HG02884 (cell line): ENCODE measurements at regions not wholly inside any gene's neighbourhood (a gene's known extent, or its start where the extent isn't known, plus 50 kb on each side); places are given as distances from the start of the nearest gene placed in this dataset.

Source experiments
- ATAC-seq: cut with Tn5 transposase; IDR thresholded peaks from one replicate; pipeline ENCODE4 v1.9.1; 2021; ENCODE audit warnings: mild to moderate bottlenecking, moderate library complexity; ENCODE audit not compliant: unreplicated experiment

DNA sequence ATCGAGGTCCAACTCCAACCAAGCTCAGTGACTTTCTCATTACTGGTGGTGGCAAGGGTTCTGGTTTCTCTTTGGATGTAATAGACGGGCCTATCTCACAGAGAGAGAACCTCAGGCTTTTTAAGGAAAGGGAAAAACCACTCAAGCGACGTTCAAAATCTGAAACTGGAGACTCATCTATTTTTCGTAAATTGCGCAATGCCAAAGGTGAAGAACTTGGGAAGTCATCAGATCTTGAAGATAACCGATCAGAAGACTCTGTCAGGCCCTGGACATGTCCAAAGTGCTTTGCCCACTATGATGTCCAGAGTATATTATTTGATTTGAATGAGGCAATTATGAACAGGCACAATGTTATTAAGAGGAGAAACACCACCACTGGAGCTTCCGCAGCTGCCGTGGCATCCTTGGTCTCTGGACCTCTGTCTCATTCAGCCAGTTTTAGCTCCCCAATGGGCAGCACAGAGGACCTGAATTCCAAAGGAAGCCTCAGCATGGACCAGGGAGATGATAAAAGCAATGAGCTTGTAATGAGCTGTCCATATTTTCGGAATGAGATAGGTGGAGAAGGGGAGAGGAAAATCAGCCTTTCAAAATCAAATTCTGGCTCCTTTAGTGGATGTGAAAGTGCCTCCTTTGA is 343.5 kb upstream of the RGS6 start:
- no peak for ATAC-seq

DNA sequence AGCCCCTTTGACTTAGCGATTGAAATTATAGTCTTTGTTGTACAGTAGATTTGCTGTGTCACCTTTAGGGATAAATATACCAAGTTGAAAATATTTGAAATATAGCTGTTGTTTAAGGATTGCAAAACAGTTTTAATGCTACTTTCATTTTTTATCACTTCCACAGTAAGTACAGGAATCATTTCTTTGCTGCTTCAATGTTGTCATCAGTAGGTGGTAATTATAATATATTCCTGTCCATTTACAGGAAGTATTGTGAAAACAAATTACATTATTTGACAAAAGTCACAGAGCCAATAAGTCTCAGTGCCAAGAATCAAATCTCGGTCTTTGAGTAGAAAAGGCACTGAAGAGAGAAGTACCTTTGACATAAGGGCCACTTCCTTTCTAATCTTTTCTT is 342.6 kb upstream of the RGS6 start:
- ATAC-seq = no peak

DNA sequence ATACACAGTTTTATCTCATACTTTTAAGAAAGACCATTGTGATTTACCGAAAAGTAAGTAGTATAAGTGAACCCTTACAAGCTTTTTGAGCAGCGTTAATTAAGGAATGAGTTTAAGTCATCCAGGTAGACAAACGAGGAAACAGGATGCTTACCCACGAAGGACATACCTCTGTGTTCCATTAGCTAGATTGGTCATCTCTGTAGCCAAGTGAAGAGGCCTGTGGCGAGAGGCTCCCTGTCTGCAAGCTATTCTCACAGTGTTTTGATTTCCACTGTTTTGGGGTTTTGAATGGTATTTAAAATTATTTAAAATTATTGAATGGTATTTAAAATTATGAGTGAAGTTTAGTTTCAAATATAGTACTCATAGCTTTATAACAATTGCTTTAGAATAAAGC is 342.1 kb upstream of the RGS6 start:
- ATAC-seq = no peak

DNA sequence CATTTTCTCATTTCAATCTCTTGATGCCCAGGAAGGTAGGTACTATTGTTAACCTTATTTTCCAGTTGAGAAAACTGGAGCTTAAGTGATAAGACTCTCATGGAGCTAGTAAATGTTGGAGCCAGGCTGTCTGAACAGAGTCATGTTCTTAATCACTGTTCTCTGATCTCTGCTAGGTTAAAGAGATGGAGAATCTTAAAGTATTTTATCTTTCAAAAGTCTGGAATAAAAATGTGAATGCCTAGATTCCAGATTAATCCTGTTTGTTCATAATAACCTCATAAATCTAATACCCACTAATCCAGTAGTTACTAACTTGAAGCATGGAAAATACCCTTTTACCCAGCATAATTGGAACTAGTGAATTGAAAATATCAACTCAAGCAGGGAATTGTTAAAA is 341.0 kb upstream of the RGS6 start:
- ATAC-seq = no peak

DNA sequence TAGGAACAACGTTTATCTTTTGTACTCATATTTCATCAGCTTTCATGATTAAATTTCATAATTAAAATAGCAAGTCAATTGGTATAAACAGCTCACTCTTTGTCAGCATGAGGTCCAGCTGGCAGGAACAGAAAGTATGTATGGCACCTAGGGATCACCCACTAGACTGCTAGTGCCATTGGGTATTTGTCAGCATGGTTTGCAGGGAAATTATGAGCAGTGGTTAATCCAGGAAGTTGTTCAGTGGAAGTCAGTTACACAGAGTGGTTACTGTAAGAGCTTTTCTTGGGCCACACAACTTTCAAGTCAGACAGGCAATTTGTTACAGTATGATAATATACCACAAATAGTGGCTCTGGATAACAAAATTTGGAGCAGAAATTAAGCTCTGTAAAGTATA is 340.3 kb upstream of the RGS6 start:
- ATAC-seq = no peak

DNA sequence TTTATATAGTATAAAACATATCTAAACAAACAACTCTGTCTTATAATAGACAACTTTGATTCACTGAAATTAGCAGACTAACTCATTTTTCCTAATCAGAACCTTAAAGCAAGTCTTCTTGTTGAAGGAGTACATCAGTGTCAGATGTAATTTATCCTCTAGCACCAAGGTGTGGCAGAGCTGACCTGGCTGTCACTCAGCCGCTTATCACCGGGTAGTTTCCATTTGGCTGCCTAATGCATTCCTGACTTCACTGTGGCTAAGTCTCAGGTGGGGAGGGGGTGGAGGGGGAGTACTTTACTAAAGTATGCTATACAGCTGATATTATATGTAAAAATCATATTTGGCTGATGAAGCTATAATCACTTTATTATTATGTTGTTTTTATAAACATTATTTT is 339.9 kb upstream of the RGS6 start:
- ATAC-seq = no peak

DNA sequence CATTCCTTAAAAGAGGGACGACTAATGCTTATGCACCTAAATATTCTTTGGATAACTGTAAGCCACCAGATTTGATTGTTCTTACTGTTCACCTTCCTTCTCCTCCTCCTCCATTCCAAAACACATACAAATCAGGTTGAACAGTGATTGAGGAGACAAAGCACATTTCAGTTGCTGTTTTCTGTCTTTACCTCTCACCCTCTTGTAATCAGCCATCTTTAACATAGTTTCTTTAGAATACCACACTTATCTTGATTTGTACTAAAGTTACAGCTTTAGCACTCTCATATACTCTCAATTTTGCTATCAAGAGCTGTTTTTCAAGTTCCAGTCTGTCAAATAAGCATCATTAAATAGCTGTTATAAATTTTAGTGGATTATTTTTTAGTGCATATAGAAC is 338.3 kb upstream of the RGS6 start:
- no peak for ATAC-seq

DNA sequence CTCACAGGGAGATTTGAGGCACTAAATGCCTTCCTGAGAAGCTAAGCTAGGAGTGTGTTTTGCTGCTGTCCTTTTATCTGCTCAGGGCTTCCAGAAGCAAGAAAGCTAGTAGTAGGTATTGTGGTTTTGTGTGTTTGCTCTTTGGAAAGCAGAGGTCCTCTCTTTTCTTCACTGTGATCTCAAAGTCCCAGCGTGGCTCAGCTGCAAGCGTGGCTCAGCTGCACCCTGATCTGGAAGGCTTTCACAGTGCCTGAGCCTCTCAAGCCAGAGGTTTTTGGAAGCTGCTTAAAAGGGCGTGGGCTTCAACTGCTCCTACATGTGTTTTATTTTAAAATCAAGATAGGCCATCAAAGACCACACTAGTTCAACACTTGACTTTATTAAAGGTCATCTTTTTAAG is 337.4 kb upstream of the RGS6 start:
- no peak for ATAC-seq

DNA sequence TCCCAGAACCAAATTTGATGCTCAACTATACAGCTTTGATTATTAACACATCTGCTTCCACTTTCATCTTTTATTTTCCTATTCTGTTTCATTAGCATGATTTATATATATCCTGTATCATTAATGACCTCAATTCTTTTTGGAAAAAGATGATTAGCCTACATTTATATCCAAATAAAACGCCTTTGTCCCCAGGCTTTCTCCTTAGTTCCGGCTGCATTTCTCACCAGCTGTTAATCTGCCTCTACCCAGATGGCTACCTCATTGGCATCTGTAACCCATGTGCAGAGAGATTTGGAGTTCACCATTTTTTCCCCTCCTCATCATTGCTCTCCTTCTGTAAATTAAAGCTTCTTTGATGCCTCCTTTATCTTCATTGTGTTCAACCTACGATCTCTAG is 336.8 kb upstream of the RGS6 start:
- no peak for ATAC-seq

DNA sequence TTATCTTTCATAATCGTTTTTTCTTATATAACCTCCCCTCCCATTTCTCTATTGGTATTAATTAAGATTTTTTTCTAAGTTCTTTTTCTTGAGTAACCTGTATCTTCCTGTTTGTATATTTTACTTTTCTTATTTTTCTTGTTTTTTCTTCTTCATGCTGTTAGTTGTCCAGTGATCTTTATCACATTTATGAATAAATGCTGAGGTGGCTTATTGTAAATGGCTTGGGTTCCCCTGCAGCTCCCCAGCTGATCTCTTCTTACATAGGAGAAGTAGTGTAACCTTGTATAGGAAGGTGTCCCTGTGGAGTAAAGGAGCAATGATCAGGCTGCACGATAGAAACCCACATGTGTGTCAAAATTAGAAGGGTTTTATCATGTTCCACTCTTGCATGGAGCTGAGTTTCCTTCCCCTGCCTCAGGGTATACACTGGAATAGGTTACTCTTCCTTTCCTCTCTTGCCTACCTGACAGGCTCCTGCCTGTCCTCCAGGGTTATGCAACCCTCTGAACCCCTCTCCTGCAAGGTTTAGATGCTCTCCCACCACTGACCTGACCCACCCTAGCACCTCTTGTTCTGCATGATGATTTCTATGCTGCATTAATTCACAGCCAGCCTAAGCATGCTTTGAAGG is 334.8 kb upstream of the RGS6 start:
- ATAC-seq = no peak

DNA sequence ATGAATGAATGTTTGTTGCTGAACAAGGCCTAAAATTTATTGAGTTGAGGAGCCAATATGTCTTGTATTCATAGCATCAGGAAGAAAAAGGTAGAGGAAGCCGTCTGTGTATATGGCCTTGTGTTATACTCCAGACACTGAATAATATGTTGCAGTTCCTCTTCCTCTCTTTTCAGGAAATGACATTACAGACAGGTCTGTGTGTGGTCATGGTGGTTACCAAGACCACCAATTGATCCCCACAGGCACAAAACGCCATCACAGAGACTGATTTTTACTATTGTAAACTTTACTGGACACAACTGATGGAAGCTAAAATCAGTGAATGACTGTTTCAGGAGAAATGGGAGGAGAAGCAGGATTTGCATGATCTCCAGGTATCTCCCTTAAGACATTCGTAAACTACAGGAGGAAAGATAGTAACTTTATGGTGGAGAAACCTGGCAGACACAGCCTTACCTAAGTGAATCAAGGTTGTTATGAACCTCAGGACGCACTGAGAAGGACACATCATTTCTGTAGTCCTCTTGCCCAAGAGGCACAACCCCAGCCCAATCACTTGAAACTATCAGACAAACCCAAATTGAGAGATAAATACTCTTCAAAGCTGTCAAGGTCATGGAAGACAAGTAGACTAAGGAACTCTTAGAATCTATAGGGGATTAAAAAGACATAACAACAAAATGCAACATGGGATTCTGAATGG is 334.1 kb upstream of the RGS6 start:
- no peak for ATAC-seq

DNA sequence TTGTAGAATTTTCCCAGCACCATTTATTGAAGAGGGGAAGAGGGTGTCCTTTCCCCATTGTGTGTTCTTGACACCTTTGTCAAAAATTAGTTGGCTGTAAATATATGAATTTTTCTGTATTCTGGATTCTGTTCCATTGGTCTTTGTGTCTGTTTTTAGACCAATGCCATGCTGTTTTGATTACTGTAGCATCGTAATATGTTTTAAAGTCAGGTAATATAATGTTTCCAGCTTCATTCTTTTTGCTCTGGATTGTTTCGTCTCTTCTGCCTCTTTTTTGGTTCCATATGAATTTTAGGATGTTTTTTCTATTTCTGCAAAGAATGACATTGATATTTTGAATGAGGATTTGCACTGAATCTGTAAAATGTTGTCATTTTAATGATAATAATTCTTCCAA is 331.9 kb upstream of the RGS6 start:
- no peak for ATAC-seq

DNA sequence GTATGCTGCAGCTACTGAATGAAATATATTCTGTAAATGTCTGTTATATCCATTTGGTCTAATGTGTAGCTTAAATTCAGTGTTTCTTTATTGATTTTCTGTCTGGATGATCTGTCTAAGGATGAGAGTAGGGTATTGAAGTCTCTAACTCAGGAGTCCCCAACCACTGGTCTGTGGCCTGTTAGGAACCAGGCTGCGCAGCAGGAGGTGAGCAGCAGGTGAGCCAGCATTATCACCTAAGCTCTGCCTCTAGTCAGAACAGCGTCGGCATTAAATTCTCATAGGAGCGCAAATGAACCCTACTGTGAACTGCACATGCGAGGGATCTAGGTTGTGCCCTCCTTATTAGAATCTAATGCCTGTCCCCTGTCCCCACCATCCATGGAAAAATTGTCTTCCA is 329.7 kb upstream of the RGS6 start:
- ATAC-seq = no peak

DNA sequence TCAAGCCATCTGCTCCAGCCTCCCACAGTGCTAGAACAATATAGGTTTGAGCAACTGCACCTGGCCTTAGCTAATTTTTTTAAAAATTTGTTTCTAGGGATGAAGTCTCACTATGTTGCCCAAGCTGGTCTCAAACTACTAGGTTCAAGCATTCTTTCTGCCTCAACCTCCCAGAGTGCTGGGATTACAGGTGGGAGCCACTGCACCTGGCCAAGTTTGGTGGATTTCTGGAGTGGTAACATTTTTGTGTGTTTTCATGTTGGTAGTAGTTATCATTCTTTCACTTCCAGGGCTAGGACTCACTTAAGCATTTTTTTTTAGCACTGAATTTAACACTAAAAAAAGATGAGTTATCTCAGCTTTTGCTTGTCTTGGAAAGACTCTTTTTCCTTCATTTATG is 328.0 kb upstream of the RGS6 start:
- ATAC-seq = no peak

DNA sequence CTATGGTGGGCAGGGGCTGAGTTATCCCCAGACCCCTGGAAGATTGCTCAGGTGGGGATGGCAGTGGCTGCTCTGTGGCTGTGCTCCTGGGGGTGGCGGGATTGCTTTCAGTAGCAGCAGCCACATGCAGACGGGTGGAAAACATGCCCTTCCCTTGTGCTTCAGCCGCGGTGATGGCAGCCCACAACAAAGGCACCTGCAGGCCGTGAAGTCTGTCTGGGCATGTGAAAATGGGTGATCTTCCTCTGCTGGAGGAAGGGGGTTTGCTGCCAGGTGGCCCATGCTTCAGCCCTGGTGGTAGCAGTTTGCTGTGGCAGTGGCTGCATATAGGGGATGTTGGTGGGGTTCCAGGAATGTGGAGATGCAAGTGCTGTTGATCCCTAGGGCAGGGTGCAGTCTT is 326.2 kb upstream of the RGS6 start:
- no peak for ATAC-seq

DNA sequence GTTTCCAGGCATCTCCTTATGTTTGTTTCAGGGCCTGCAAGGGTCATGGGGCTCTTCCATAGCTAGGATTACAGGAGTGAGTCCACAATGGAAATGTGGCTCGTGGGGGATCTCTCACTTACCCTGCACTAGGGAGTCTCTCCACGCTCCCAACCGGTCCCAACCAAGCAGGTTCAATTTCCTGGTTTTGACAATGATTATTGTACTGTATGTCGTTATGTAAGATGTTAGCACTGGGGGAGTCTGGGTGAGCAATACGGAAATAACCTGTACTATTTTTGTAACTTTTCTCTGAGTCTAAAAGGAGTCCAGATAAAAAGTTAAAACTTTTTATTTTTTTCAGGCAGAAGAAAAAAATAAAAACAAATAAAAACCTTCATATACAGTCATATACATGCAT is 325.7 kb upstream of the RGS6 start:
- no peak for ATAC-seq

DNA sequence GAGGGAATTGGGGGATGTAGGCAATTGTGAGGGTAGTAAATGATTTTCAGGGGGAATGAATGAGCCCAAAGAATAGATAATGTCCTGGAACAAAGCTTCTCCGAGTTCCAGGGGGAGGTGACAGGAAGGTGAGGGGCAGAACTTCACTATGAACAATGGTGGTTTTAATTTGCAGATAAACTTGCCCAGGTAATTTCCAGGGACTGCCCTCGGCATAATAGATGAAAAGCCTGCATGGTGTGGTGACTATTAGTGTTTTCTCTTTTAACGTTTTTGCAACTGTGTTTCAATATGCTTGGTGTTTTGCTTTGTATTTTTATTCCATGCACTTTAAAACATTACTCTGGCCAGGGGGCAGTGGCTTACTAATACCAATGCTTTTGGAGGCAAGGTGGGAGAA is 325.2 kb upstream of the RGS6 start:
- no peak for ATAC-seq

DNA sequence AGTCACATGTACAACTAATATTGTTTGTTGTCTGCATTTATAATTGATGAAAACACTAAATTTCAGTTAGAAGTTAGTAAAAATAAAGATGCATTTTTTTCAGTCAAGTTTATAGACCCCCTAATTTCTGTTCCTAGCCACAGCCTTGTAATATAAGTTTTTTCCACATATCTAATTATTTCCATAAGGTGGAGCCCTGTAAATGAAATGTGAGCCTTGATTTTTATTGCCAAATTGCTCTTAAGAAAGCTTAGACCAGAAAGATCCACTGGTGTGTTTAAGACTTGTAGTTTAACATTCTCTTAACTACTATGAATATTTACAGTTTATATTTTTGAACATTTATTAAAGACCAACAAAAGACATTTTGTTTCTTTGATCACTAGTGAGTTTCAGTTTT is 322.1 kb upstream of the RGS6 start:
- ATAC-seq = no peak

DNA sequence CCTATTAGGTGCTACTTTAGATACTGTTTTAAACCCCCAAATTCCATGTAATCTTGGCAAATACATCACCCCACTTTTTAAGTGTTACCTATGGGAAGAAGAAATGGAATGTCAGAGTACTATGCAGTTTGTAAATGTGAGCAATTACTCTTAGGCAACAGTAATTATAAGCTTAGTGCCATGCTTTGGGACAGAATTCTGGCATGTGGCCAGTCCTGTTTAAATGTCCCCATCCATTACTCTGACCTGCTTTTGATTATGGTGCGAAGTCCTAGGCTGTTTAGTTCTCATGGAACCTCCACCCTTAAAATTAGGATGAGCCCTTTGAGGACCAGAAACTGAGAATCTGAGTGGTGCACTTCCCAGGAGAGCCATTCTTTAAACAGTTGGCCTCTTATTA is 321.4 kb upstream of the RGS6 start:
- no peak for ATAC-seq

DNA sequence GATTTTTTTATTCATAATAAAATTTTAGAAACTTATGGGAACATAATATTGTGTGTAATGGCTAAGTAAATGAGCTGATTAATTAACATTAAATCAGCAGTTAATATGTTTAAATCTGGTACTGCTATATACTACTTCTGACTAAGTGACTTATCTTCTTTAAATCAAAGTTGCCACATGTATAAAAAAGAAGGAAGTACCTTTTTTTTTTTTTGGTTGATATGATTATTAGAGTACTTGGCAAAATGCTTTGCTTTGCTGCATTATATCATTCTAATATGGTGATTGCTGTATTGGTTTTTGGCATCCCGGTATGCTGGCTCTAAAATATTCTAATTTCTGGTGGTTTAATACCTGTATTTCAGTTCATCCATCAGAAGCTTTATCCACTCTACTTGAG is 319.1 kb upstream of the RGS6 start:
- no peak for ATAC-seq

DNA sequence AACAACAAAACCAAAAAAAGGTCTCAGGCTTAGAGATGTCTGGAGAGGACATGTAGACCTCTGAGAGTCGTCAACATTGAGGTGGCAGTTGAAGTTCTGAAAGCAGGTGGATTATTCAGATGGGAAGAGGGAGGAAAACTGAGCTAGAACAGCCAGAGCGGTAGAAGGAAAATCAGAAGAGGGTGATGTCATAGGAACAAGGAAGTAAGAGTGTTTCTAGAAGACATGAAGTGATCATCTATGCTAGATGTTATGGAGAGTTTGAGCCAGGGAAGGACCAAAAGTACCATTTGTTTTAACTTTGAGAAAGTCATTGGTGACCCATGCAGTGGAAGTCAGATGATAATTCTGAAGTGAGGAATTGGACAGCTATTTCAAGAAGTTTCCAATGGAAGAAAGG is 316.2 kb upstream of the RGS6 start:
- ATAC-seq = no peak

DNA sequence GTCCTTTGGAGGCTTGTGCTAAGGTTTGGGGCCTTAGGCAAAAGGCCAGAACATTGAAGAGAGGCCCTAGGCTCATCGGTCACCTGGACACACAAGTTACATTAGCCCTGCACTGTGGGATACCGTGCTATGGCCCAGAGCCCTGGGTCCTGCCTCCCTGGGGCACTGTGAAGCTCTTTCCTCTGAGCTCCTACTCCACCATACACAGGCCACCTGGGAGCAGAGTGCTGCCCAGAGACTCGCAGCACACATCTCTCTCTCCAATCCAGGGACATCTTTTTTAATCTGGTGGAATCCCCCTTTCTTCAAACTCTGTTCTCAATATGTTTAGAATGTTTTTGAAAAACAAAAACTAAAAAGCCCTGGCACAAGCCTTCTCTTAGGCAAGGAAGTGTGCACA is 314.2 kb upstream of the RGS6 start:
- no peak for ATAC-seq

DNA sequence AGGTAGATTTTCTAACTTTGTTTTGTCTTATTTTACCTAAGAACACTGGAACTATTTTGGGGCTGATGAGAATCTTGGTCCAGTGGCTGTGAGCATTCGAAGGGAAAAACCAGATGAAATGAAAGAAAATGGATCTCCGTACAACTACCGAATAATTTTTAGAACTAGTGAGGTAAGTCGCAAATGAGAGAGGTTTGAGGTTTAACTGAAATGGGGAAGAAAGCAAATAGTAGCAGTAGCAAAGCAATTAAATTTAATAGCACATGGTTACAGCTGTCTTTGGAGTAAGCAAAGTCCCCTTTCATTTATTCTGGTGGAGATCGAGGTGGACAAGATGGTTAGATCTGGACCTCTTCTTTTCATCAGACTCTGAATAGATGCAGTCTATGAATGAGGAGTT is 313.5 kb upstream of the RGS6 start:
- ATAC-seq = no peak
